HUDEP-2 (cell line): ENCODE measurements at regions not wholly inside any gene's neighbourhood (a gene's known extent, or its start where the extent isn't known, plus 50 kb on each side); places are given as distances from the start of the nearest gene placed in this dataset.

Experiments used
- DNase-seq, 76 experiments: peaks; one replicate each; lab custom pipeline; 2025; ENCODE audit not compliant: unreplicated experiment in 76 of 76; lab: John Stamatoyannopoulos, UW

DNA sequence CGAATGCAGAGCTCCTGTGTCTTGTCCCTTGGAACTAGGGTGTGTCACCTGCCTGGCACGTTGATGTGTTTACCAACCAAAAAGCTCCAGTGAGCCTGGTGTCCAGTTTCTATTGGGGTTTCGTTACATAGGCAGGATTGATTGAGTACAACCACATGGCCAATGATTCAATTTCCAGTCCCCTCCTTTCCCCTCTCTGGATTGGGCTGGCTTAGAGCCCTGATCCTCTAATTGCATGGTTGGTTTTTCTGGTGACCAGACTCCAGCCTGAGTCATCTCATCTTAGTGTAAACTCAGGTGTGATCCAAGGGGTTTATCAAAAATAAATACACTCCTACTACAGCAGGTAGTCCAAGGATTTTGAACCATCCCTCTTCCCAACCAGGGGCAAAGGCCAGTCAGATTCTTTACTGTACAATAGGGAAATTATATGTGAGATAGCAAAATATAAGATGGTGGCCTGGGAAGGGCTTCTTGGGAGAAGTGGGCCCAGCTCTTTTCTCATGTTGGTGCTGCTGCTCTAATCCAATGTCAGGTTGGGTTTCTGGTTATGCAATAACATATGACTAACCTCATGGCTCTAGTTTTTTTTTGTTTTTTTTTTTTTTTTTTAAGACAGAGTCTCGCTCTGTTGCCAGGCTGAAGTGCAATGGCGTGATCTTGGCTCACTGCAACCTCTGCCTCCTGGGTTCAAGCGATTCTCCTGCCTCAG is 64.7 kb upstream of the MGAT5 start:
- no peak for DNase-seq

DNA sequence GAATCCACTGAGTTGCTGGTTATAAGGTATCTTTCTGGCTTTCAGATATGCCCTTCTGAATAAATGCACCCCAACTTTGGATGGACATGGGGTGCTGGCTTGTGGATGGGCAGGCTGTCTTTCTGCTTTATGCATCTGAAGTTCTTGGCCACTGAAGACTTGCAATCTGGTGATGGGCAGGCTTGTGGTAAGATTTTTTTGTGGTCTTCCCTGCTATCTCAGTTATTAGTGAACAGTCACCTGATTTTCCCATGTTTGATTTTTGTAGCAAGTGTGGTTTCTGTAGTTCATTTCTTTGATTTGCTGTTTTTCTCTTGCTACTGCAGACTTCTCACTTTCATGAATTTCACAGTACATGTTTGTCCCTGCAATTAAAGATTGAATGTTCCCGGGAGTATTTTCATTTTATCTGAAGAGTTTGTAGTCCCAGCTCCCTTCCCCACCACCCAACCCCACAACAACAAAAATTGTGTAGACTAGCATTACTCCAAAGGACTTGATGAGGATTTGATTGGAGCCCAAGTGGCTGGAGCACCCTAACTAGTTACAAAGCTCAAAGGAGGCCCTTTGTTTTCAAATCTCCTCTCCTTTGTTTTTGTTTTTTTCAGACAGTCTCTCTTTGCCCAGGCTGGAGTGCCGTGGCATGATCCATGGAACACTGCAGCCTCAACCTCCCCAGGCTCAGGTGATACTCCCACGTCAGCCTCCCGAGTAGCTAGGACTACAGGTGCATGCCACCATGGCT is 63.6 kb upstream of the MGAT5 start:
- no peak for DNase-seq

DNA sequence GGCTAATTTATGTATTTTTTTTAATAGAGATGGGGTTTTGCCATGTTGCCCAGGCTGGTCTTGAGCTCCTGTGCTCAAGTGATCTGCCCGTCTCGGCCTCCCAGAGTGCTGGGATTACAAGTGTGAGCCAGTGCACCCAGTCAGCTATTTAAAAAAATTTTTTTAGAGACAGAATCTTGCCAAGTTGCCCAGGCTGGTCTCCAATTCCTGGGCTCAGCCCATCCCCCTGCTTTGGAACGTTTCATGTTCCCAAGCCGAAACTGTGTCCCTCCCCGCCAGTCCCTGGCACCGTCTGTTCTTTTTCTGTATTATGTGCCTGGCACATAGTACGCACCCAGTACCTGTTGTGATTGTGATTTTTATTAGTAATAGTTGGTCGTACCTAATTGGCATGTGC is 63.1 kb upstream of the MGAT5 start:
- no peak for DNase-seq

DNA sequence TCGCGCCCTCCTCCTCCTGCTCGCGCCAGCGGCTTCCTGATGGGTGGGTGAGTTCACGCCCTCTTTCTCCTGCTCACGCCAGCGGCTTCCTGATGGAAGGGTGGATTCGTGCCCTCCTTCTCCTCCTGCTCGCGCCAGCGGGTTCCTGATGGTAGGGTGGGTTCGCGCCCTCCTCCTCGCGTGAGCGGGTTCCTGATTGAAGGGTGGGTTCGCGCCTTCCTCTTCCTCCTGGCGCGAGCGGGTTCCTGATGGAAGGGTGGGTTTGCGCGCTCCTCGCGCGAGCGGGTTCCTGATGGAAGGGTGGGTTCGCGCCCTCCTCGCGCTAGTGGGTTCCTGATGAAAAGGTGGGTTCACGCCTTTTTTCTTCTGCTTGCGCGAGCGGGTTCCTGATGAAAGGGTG is 62.0 kb upstream of the MGAT5 start:
- no peak for DNase-seq

DNA sequence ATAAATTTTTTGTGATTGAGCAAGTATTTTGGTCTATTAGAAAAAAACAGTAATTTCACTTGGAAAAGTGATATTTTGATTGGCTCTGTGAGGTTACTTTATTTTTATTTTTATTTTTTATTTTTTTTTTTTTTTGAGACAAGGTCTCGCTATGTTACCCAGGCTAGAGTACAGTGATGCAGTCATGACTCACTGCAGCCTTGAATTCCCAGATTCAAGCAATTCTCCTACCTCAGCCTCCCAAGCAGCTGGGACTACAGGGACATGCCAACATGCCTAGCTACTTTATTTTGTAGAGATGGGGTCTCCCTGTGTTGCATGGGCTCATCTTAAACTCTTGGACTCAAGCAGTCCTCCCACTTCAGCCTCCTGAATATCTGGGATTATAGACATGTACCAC is 60.9 kb upstream of the MGAT5 start:
- no peak for DNase-seq

DNA sequence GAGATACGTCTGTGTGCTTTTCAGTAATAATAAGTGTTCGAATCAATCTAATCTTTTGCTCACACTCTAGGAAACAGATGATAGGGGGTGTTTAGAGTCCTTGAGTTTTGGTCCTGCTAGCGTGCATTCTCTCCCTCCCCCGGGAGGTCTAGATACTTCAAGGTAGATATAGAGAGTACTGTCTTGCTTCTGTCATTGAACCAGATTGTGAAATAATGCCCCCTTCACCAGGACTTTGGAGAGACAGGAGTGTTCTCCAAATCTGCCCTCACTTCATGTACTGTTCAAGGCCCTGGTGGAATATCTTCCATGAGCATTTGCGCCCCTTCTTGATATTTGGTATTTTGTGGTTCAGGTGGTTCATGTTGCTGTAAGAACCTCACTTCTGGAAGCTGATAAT is 59.4 kb upstream of the MGAT5 start:
- no peak for DNase-seq

DNA sequence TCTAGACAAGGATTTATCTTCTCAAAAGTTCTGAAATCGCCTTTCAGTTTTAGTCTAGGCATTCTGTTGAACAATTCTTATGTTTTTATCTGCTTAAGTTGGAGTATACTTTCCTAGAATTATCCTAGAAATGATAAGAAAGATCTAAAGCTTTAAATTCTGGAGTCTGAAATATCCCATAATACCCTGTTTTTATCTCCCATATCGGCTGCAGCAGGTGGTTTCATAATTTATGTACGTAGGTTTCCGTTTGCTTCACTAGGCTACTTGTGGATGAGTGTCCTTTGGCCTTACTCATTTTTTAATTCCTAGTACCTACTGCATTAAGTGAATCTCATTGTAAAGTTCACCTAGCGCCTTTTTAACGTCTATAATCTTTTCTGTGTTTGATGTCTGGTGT is 58.5 kb upstream of the MGAT5 start:
- DNase-seq = no peak

DNA sequence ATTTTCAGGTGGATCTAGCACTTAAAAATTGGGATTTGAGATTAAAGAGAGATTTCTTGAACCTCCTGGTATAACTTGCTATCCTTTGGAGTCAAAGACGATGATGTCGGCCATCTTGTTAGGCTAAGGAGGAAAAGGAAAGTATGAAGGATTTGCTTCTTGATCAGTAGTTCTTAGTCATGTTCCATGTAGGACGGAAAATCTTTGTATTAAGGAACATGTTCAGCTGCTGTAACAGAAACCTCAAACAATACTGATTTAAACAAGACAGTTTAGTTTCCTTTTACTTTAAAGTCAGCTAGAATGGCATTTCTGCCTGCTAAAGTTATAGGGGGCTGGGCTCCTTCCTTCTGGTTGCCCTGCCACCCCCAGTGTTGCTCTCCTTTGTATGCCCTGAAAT is 56.4 kb upstream of the MGAT5 start:
- no peak for DNase-seq

DNA sequence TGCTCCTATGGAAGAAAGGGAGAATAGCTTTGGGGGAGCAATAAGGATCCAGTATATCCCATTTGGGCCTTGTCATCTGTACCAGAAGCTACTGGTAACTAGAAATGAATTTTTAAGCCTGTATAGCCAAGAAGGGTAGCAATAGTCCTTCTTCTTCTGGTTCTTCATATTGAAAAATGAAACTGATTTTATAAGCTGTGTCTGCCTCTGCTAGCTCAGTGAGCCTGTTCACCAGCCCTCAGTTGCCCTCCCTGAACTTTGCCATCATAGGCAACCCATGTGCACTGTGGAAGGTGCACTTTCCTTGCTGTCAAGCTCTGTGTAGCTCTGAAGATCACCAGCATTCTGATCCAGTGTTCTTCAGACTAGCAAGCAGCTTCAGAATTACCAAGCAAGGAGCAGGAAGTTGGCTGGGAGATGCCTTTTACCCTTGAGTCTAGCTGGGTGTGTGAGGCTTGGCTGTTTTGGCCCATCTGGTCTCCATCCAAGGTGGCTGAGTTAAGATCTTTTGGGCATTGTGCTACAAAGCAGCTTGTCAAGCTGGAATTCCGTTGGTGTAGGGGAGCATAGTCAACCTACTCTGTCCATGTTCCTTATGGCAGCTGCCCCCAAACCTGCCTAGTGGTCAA is 55.8 kb upstream of the MGAT5 start:
- peak in 2 of 76 experiments; percentile 3 for DNase-seq

DNA sequence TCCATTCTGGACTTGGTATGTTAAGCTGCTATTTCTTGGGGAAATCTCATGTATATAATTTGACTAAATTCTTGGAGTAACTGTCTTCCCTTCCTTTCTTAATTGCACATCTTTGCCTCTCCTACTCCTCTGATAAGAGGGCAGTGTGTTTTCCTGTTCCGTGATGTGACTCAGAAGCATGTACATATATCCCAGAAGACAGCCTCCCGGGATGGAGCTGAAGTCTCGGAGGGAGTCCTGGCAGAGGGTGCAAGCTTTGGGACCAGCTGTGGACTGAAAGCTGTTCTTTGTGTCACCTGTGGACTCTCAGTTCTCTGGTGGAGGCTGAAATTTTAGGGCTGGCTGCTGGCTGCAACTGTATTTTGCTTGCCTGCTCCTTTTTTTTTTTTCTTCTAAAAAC is 54.7 kb upstream of the MGAT5 start:
- no peak for DNase-seq

DNA sequence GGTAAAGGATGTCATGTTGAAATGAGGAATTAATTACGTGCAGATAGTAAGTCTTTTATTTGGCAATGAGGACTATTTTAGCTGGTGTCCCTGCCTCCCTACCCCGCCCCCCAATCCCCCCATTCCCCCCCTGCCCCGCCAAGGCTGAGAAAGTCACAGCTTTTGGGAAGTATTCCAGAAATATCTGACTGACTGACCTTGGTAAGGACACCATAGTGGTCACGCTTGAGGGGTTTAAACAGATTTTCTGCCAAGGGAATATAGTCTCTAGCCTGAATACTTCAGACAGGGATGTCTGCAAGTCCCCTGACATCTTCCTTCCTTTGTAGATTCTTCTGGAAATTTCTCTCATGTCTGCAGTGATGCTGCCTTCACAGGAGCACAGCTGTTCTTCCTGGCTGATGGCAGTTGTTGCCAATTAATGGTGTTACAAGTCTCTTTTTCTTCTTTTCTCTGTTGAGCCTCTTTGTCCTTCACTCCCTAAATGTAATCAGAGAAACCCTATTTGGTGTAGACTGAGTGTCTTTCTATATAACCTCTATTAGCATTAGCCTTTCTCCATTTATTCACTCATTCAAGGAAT is 53.7 kb upstream of the MGAT5 start:
- no peak for DNase-seq

DNA sequence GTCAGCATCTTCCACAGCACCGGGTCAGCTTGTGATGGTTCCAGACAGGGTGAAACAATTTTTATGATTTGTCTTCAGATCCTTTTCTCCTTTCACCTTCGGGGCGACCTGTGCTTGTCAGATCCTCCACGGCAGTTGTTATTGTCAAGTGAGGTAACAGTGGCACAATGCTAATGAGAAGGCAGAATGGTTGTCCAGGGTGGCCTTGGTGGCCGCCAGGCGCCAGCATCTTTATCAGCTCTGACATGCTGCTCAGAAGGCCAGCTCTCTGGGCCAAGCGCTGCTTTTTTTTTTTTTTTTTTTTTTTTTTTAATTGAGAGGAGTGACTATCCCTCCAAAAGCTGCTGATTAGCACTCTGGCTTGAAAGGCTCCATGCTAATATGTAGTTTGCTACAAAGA is 52.3 kb upstream of the MGAT5 start:
- peak in 13 of 76 experiments; percentile 1 to 43 (median 21) for DNase-seq

DNA sequence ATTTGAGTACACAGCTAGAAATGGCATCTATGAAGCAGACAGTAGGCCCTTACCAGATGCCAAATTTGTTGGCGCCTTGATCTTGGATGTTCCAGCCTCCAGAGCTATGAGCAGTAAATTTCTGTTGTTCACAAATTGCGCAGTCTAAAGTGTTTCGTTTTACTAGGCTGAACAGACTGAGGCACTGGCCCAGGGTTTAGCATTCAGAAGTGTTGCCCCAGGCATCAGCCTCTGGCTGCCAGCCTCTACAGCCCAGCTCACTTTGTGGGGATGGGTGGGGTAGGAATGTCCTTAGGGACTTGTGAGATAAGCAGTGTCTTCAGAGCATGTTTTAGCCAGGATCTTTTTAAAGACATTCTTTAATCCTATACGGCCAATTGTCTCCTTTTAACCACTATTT is 51.5 kb upstream of the MGAT5 start:
- DNase-seq = peak in 7 of 76 experiments; percentile 3 to 16 (median 5)

DNA sequence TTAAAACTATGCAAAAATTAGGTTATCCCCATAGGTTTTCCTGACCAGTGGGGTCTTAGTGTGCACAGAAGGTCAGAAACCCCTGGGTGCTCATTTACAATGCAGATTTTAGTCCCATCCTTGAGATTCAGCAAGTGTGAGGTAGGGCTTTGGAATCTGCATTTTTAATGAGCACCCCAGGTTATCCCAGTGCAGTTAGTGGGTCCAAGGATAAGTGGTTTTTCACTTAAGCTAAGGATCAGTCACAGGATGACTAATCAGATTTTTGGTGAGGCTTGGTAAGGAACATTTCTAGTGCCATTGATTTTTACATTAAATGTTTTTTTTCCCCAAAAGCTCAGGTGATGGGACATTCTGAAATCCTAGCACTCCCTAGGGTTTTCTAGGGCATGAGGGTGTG is 50.7 kb upstream of the MGAT5 start:
- no peak for DNase-seq
